ENCODE measurements at regions not wholly inside any gene's neighbourhood (a gene's known extent, or its start where the extent isn't known, plus 50 kb on each side); places are given as distances from the start of the nearest gene placed in this dataset.

GRCh38 chr3:132262956-132263355 lies 54.3 kb upstream of the ACP3 start:
- H3K4me3 ChIP-seq (ENCODE audit: low read length): no peak overlapping the region
- TF ChIP-seq CTCF (conservative IDR thresholded peaks at IDR 0.05; ENCODE audit: low read depth, low read length): no peak
- no peak for DNase-seq (ENCODE audit: low read depth)

GRCh38 chr3:132265028-132265427 lies 52.2 kb upstream of the ACP3 start:
- TF ChIP-seq CTCF (conservative IDR thresholded peaks at IDR 0.05; ENCODE audit: low read depth, low read length): no peak
- no peak for DNase-seq (ENCODE audit: low read depth)
- no peak overlapping the region for H3K4me3 ChIP-seq (ENCODE audit: low read length)

- no peak for DNase-seq (ENCODE audit: low read depth)
- no peak for TF ChIP-seq CTCF (conservative IDR thresholded peaks at IDR 0.05; ENCODE audit: low read depth, low read length)
- no peak overlapping the region for H3K4me3 ChIP-seq (ENCODE audit: low read length)
These were observed 51.7 kb upstream of the ACP3 start for GRCh38 chr3:132265488-132265887.

DNA sequence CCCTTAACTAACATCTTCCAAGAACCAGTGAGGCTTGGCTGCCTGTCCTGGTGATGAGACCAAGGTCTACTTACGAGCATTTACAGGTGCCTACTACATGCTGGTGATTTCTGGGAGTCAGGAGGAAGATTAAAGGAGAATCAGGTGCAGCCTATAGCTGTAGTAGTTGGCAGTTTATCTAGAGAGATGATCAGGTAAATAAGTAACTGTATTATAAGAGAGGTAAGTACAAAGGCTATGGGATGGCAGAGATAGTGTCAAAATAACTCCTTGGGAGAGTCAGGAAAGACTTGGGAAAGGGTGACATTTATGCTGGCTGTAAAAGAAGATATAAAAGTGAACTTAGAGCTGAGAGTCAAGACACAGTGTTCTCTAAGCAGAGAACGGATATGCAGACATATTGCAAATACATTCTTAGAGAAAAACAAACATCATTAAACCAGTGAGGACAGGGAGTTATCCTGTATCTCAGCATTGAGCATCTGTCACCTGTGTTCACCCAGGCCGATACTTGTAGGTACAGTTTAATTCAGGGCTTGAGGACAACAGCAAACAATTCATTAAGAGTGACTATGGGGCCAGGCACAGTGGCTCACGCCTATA lies 49.7 kb upstream of the ACP3 start:
- no peak for TF ChIP-seq CTCF (conservative IDR thresholded peaks at IDR 0.05; ENCODE audit: low read depth, low read length)
- no peak for DNase-seq (ENCODE audit: low read depth)
- H3K4me3 ChIP-seq (ENCODE audit: low read length): no peak overlapping the region

Measured in retinal pigment epithelial cell (primary cell).